BE2C (cell line): ENCODE measurements at regions not wholly inside any gene's neighbourhood (a gene's known extent, or its start where the extent isn't known, plus 50 kb on each side); places are given as distances from the start of the nearest gene placed in this dataset.

Source experiments
- DNase-seq: peaks from one replicate; pipeline ENCODE4 v3.0.0-alpha.2; 2020
- H3K27me3 ChIP-seq: fragments of 250-450 bp; sonication (Bioruptor Pico); 2 replicates; pipeline ENCODE4 v1.5.1; 2020; ENCODE audit warnings: mild to moderate bottlenecking
- H3K36me3 ChIP-seq: fragments of 250-450 bp; sonication (Bioruptor Pico); 2 replicates; pipeline ENCODE4 v1.5.1; 2020; ENCODE audit warnings: mild to moderate bottlenecking
- H3K4me1 ChIP-seq: fragments of 250-450 bp; sonication (Bioruptor Pico); 2 replicates; pipeline ENCODE4 v1.5.1; 2020
- H3K4me3 ChIP-seq: 2 replicates; pipeline ENCODE4 v1.5.1; 2011; ENCODE audit warnings: low read depth, low read length
- H3K9me3 ChIP-seq: fragments of 250-450 bp; sonication (Bioruptor Pico); 2 replicates; pipeline ENCODE4 v1.5.1; 2020
- CTCF ChIP-seq: IDR thresholded peaks from 2 replicates; pipeline ENCODE4 v1.5.1; 2012; ENCODE audit warnings: mild to moderate bottlenecking, low read depth, low read length

- no peak for DNase-seq
- H3K9me3 ChIP-seq, result no peaks in the 10 kb centered on the region
- H3K27me3 ChIP-seq, result no peaks in the 10 kb centered on the region
- no peak overlapping the region for H3K4me3 ChIP-seq
- no peaks in the 10 kb centered on the region for H3K4me1 ChIP-seq
- TF ChIP-seq CTCF, result no peak
- H3K36me3 ChIP-seq, result no peaks in the 10 kb centered on the region
Measured at GRCh38 chr18:64806691-64807090, 657.8 kb upstream of the LINC00305 start.

- no peaks in the 10 kb centered on the region for H3K4me1 ChIP-seq
- no peaks in the 10 kb centered on the region for H3K27me3 ChIP-seq
- DNase-seq, result no peak
- H3K36me3 ChIP-seq, result no peaks in the 10 kb centered on the region
- TF ChIP-seq CTCF, result no peak
- H3K9me3 ChIP-seq, result no peaks in the 10 kb centered on the region
- H3K4me3 ChIP-seq, result no peak overlapping the region
Measured at GRCh38 chr18:64806232-64806631, 657.3 kb upstream of the LINC00305 start.

- Histone ChIP-seq H3K4me1 (no peaks in the 10 kb centered on the region; the same call in 1 of the 2 replicates), H3K4me3 (no peak overlapping the region), H3K36me3 (no peaks in the 10 kb centered on the region), H3K27me3 (no peaks in the 10 kb centered on the region), H3K9me3 (no peaks in the 10 kb centered on the region)
- TF ChIP-seq CTCF, result no peak
- DNase-seq, result no peak
Measured at GRCh38 chr18:64803471-64803870, 654.6 kb upstream of the LINC00305 start.

- H3K9me3 ChIP-seq, result no peaks in the 10 kb centered on the region
- TF ChIP-seq CTCF, result no peak
- no peaks in the 10 kb centered on the region for H3K36me3 ChIP-seq
- H3K4me1 ChIP-seq, result no peaks in the 10 kb centered on the region; the same call in 1 of the 2 replicates
- DNase-seq, result no peak
- H3K27me3 ChIP-seq, result no peaks in the 10 kb centered on the region
- H3K4me3 ChIP-seq, result no peak overlapping the region
Measured at GRCh38 chr18:64800151-64800550, 651.3 kb upstream of the LINC00305 start.

- no peaks in the 10 kb centered on the region for H3K27me3 ChIP-seq
- no peak for DNase-seq
- no peak for TF ChIP-seq CTCF
Measured at GRCh38 chr18:64799376-64799775, 650.5 kb upstream of the LINC00305 start.

GRCh38 chr18:64791236-64791635 lies 642.3 kb upstream of the LINC00305 start:
- Histone ChIP-seq H3K4me1 (no peaks in the 10 kb centered on the region), H3K27me3 (no peaks in the 10 kb centered on the region), H3K4me3 (no peak overlapping the region), H3K9me3 (no peaks in the 10 kb centered on the region), H3K36me3 (no peaks in the 10 kb centered on the region)
- no peak for TF ChIP-seq CTCF
- no peak for DNase-seq

More at GRCh38 chr18:64799376-64799775, 650.5 kb upstream of the LINC00305 start:
- no peak overlapping the region for H3K4me3 ChIP-seq
- H3K9me3 ChIP-seq, result no peaks in the 10 kb centered on the region
- no peaks in the 10 kb centered on the region for H3K36me3 ChIP-seq
- no peaks in the 10 kb centered on the region; the same call in 1 of the 2 replicates for H3K4me1 ChIP-seq
